Neural cell (in vitro differentiated cells): ENCODE measurements at regions not wholly inside any gene's neighbourhood (a gene's known extent, or its start where the extent isn't known, plus 50 kb on each side); places are given as distances from the start of the nearest gene placed in this dataset.

Experiments used
- H2AFZ ChIP-seq: fragments of 200-600, 300-800 bp; sonication (generic), shearing (Covaris generic); 2 replicates; pipeline ENCODE4 v1.6.0; 2014; ENCODE audit warnings: low read depth, mild to moderate bottlenecking, antibody characterized with exemption, low read length, moderate library complexity
- H3F3A ChIP-seq: fragments of 200-600 bp; shearing (Covaris generic); 2 replicates; pipeline ENCODE4 v1.6.1; 2016; ENCODE audit warnings: mild to moderate bottlenecking, moderate library complexity, mixed read lengths, antibody characterized with exemption, low read length; ENCODE audit not compliant: insufficient read depth, poor library complexity, severe bottlenecking
- H3K27ac ChIP-seq: fragments of 200-600, 300-800 bp; sonication (generic), shearing (Covaris generic); 2 replicates; pipeline ENCODE4 v1.5.1; 2014; ENCODE audit warnings: mild to moderate bottlenecking, low read length, moderate library complexity
- H3K27me3 ChIP-seq: fragments of 300-800, 200-600 bp; sonication (generic), shearing (Covaris generic); 2 replicates; pipeline ENCODE4 v1.6.0; 2014; ENCODE audit warnings: mild to moderate bottlenecking, low read depth, low read length, moderate library complexity; ENCODE audit not compliant: insufficient read depth
- H3K36me3 ChIP-seq: fragments of 300-800, 200-600 bp; sonication (generic), shearing (Covaris generic); 2 replicates; pipeline ENCODE4 v1.5.1; 2014; ENCODE audit warnings: mild to moderate bottlenecking, antibody characterized with exemption, low read length, moderate library complexity; ENCODE audit not compliant: insufficient read depth
- H3K4me2 ChIP-seq: fragments of 300-800, 200-600 bp; sonication (generic), shearing (Covaris generic); 2 replicates; pipeline ENCODE4 v1.6.0; 2014; ENCODE audit warnings: mild to moderate bottlenecking, low read length
- H3K4me3 ChIP-seq: fragments of 300-800, 200-600 bp; sonication (generic), shearing (Covaris generic); 2 replicates; pipeline ENCODE4 v1.5.1; 2014; ENCODE audit warnings: mild to moderate bottlenecking, low read length, moderate library complexity
- H3K79me2 ChIP-seq: fragments of 200-600 bp; shearing (Covaris generic); replicated peaks from 2 replicates; pipeline ENCODE4 v1.6.0; 2014; ENCODE audit warnings: mild to moderate bottlenecking, low read length, moderate library complexity; ENCODE audit not compliant: insufficient read depth
- H3K9ac ChIP-seq: fragments of 300-800, 200-600 bp; sonication (generic), shearing (Covaris generic); 2 replicates; pipeline ENCODE4 v1.6.1; 2016; ENCODE audit warnings: mild to moderate bottlenecking, low read length, mixed read lengths
- H3K9me2 ChIP-seq: fragments of 200-600 bp; shearing (Covaris generic); 2 replicates; pipeline ENCODE4 v1.6.1; 2016; ENCODE audit warnings: mild to moderate bottlenecking, low read length, mixed read lengths; ENCODE audit not compliant: insufficient read depth
- H3K9me3 ChIP-seq: fragments of 200-600, 300-800 bp; sonication (generic), shearing (Covaris generic); 2 replicates; pipeline ENCODE4 v1.6.1; 2016; ENCODE audit warnings: mild to moderate bottlenecking, mixed run types, low read length, moderate library complexity, mixed read lengths
- H4K20me1 ChIP-seq: fragments of 200-600 bp; shearing (Covaris generic); 2 replicates; pipeline ENCODE4 v1.6.1; 2016; ENCODE audit warnings: mild to moderate bottlenecking, mixed run types; ENCODE audit not compliant: insufficient read depth
- CTCF ChIP-seq: fragments of 450-650 bp; IDR thresholded peaks from 2 replicates; pipeline ENCODE4 v1.5.1; 2014; ENCODE audit warnings: antibody characterized with exemption, mild to moderate bottlenecking, moderate library complexity; ENCODE audit not compliant: poor library complexity, severe bottlenecking
- EP300 ChIP-seq: fragments of 450-650 bp; conservative IDR thresholded peaks from 2 replicates; pipeline ENCODE4 v1.6.1; 2014; ENCODE audit warnings: antibody characterized with exemption, mild to moderate bottlenecking, moderate library complexity; ENCODE audit not compliant: poor library complexity, severe bottlenecking
- EZH2 ChIP-seq: fragments of 200-600, 300-800 bp; shearing (Covaris generic), sonication (generic); IDR thresholded peaks from 2 replicates; pipeline ENCODE4 v1.6.1; 2014; ENCODE audit warnings: antibody characterized with exemption, low read length, borderline replicate concordance, mild to moderate bottlenecking; ENCODE audit not compliant: insufficient read depth, poor library complexity, severe bottlenecking
- MXI1 ChIP-seq: fragments of 450-650 bp; conservative IDR thresholded peaks from 2 replicates; pipeline ENCODE4 v1.6.1; 2014; ENCODE audit warnings: antibody characterized with exemption, mild to moderate bottlenecking; ENCODE audit not compliant: poor library complexity, severe bottlenecking
- POLR2AphosphoS5 ChIP-seq: IDR thresholded peaks from 2 replicates; pipeline ENCODE4 v1.6.1; 2012
- RAD21 ChIP-seq: fragments of 450-650 bp; conservative IDR thresholded peaks from 2 replicates; pipeline ENCODE4 v1.6.1; 2014; ENCODE audit warnings: antibody characterized with exemption, mild to moderate bottlenecking, moderate library complexity
- REST ChIP-seq: IDR thresholded peaks from 2 replicates; pipeline ENCODE4 v1.6.1; 2012; ENCODE audit warnings: borderline replicate concordance
- SMC3 ChIP-seq: fragments of 450-650 bp; conservative IDR thresholded peaks from 2 replicates; pipeline ENCODE4 v1.6.1; 2014; ENCODE audit warnings: antibody characterized with exemption, mild to moderate bottlenecking, moderate library complexity; ENCODE audit not compliant: poor library complexity
- TAF1 ChIP-seq: IDR thresholded peaks from 2 replicates; pipeline ENCODE4 v1.6.1; 2012; ENCODE audit warnings: low read depth

- H3K36me3 ChIP-seq: no peaks in the 10 kb centered on the region
- no peaks in the 10 kb centered on the region for H3K9me2 ChIP-seq
- TF ChIP-seq RAD21 (no peak), POLR2AphosphoS5 (no peak), SMC3 (no peak), EZH2 (no peak), CTCF (no peak), TAF1 (no peak), REST (no peak), EP300 (no peak)
- no peaks in the 10 kb centered on the region for H3K9me3 ChIP-seq
- no peaks in the 10 kb centered on the region for H4K20me1 ChIP-seq
- no peak overlapping the region for H3K4me3 ChIP-seq
- no peaks in the 10 kb centered on the region for H3K79me2 ChIP-seq
- H3F3A ChIP-seq: no peaks in the 10 kb centered on the region
- H3K9ac ChIP-seq: no peak overlapping the region
- H3K27me3 ChIP-seq: no peaks in the 10 kb centered on the region
- H3K27ac ChIP-seq: no peak overlapping the region
- no peak overlapping the region for H2AFZ ChIP-seq
- H3K4me2 ChIP-seq: no peak overlapping the region
These were observed 57.6 kb downstream of the FAM50B start for GRCh38 chr6:3906846-3907151.

GRCh38 chr6:3908223-3908622 is 59.0 kb downstream of the FAM50B start:
- no peaks in the 10 kb centered on the region for H3K36me3 ChIP-seq
- H3K4me2 ChIP-seq: no peak overlapping the region
- no peaks in the 10 kb centered on the region for H3K9me2 ChIP-seq
- no peaks in the 10 kb centered on the region for H3F3A ChIP-seq
- H2AFZ ChIP-seq: no peak overlapping the region
- no peaks in the 10 kb centered on the region for H3K9me3 ChIP-seq
- no peak for TF ChIP-seq MXI1
- TF ChIP-seq EZH2: no peak
- TF ChIP-seq POLR2AphosphoS5: no peak
- no peak for TF ChIP-seq REST
- H3K79me2 ChIP-seq: no peaks in the 10 kb centered on the region
- no peak overlapping the region for H3K9ac ChIP-seq
- no peak overlapping the region for H3K4me3 ChIP-seq
- H3K27ac ChIP-seq: no peak overlapping the region
- H4K20me1 ChIP-seq: no peaks in the 10 kb centered on the region
- H3K27me3 ChIP-seq: no peaks in the 10 kb centered on the region
